Right ventricle myocardium superior (tissue), 1 donor: ENCODE measurements at regions not wholly inside any gene's neighbourhood (a gene's known extent, or its start where the extent isn't known, plus 50 kb on each side); places are given as distances from the start of the nearest gene placed in this dataset.

Experiments
- ATAC-seq: fragments of 200-7000 bp; cut with Tn5 transposase; one replicate; pipeline ENCODE4 v1.9.1; 2020; ENCODE audit warnings: mild to moderate bottlenecking; ENCODE audit not compliant: poor library complexity
- DNase-seq: peaks from one replicate; pipeline ENCODE4 v3.0.0-alpha.2; 2020
- intact Hi-C: fragments of 100-400 bp; cut with DNase I; formaldehyde crosslinking; loops from one replicate; pipeline ENCODE4 v1.11.2; 2022
- donor health status: DM: no; HTN: yes; CAD: no; lungs with severe emphysema.

DNA sequence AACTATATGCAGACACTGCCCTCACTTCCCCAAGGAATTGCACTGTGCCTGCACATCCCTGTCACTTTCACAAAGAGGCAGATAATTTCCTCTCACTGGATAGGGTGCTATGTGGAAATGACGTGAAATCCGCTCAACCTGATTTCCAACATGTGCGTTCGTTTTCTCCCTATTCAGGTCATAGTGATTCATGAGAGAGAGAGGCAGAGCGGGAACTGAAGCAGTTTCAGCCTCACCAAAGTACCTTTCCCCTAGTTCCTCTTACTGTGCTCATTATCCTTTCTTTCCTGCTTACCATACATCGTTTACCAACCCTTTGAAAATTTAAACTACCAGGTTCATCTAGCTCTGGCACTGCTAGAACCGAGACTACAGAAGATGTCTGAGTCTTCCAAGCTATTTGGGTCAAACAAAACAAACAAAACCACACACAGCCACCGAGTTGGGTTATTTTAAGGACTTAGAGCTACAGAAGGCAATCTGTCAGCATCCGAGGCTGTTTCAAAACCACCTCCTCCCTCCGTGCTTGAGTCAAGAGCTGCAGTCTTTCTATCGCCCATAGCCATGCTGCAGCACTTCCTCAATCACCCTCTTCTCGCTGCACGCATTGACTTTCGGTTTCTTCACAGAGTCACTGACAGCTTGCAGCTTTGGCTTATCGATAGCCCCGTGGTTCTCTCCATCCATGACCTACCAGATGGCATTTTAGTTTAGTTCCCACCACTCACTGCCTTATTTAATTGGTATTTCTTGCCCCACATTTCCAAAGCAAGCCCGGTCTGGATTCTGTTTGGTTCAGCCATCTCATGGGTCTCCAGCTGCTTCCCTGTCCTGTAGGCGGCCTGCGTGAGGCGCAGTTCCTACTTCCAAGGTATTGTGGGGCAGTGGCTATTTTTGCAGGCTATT lies 1395.8 kb downstream of the EFNB2 start:
- intact Hi-C loops, result no loop called here
- DNase-seq, result peak; percentile 66

DNA sequence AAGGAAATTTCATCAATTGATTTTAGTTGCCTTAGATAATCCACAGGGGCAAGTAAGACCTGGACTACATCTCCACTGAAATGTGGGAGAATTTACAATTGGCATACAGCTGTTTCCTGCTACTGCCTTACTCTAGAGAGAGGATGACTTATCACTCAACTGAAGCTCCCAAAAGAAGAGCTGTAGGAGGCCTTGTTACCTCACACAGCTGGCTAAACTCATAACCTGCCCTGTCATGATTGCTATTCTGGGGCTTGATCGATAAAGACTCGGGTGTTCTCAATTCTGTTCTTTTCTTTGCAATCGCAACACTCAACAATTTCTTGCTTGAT lies 1396.4 kb downstream of the EFNB2 start:
- ATAC-seq (no peak), DNase-seq (no peak)
- intact Hi-C loops, result no loop called here

More for the DNA sequence above, 1395.8 kb downstream of the EFNB2 start:
- ATAC-seq, result peak; percentile 90

DNA sequence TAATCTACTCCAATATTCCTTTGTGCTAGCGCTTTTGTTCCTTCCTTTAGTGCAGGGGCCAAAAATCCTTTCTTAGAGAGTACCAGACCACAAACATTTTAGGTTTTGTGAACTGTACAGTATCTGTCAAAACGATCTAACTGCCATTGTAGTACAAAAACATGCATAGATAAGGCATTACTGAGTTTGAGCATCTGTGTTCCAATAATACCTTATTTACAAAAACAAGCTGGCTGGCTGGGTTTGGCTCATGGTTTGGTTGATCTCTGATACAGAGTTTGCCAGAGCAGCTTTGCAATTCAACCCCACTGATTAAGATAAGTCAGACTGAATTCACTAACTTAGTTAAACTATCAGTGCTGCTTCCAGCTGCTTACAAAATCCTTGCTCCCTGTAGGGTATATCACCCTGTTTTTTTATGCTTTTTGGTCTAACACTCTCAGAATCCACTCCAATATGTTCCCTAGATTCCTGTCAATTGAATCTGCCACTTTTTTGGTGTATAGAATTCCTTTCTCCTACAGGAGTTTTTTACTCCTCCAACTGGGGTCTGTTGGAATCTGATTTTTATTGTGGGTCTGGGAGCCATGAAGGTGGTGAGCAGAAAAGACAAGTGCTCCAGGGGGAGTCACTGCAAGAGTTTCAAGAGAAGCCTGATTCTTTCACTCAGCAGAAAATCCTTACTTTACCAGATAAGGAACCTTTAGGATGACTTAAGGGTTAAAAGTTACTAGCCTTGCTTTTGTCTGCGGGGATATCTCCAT lies 1399.4 kb downstream of the EFNB2 start:
- DNase-seq (no peak), ATAC-seq (no peak)
- intact Hi-C loops, result no loop called here

DNA sequence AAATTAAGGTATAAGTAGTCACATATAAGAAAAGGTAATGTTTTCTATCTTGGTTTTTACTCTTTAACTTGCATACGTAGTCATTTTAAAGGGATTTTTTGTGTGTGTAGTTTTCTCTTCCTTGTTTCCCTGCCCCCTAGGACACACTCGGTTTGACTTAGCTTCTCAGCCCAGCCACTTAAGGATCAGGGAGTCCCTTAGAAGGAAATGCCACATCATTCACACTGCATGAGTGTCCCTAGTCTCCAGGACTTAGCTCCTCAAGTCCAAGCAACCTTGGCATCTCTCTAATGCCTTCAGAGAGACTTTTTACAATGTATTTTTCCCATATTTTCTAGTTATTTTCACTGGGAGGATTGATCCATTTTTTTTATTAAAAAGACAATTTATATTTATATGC lies 1407.7 kb downstream of the EFNB2 start:
- no peak for DNase-seq
- intact Hi-C loops, result no loop called here
- ATAC-seq, result no peak

DNA sequence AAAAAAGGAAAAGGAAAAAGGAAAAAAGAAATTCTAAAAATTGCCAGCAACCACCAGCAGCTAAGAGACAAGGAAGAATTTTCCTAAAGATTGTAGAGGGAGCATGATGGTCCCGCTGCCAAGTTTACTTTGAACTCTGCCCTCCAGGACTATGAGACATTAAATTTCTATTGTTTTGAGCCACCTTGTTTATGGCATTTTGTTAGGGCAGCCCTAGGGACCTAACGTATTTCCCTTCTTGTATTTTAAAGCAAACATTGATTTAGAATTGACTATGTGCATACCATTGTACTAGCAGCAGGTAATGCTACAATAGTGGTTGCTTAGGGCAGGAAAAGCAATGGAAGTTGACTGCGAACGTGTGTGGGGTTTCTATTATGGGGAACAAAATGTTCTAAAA lies 1414.2 kb downstream of the EFNB2 start:
- intact Hi-C loops, result no loop called here
- DNase-seq, result no peak
- no peak for ATAC-seq

DNA sequence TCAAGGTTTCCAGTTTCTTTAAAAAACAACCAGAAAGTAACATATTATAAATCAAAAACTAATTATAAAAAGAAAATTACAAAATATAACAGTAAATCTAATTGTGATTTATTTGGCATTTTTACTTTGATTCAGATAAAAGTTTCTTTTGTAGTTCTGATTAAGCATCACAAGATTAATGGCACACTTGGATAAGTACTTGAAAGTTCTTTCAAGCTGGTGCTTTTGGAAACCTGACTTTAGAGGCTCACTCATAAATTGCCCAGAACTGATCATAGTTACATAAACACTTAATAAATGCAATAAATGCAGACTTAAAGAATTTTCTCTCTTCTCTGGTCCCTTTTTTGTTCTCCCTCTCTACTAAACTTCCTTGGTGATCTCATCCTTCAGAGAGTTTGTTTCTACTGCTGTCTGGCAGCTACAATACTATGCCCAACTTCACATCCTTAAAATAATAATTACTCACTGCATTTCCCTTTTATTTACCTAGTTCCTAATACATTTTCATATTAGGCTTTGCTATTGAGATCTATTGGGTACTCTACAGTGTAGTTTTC lies 1417.0 kb downstream of the EFNB2 start:
- intact Hi-C loops, result no loop called here
- no peak for DNase-seq
- ATAC-seq, result no peak

DNA sequence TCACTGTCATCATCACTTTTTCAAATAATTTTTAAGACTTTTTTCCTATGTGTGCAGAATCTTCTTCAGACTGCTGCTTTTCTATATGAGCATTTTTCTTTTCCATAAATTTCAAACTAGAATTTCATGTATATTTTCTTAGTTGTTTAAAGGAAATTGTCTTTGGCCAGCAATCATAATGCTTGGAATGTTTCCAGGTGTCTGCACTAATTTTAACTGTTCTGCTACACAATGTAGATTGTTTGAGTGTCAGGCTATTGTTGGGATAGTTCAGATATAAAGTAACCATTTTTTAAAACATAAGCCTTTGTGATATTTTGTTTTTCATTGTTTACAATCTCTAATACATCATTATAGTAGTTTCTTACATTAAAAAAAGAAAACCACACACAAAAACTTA lies 1418.5 kb downstream of the EFNB2 start:
- ATAC-seq (no peak), DNase-seq (no peak)
- intact Hi-C loops, result no loop called here

DNA sequence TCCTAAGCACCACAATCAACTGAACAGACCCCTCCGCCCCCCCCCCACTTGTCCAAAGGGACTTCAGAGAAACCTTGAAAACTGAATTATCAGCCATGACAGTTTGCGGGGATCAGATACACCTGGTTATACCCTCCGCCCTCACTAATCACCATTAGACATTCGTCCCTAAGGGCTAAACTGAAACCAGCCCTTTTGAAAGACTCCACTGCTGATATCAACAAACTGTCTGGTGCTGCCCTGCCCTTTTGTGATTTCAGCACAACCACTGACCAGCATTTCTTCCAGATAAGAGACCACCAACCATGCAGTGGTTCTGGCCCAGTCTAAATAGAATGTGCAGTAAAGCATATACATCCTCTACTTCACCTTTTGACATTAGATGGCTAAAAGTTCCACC lies 1422.9 kb downstream of the EFNB2 start:
- intact Hi-C loops, result no loop called here
- ATAC-seq, result no peak

DNA sequence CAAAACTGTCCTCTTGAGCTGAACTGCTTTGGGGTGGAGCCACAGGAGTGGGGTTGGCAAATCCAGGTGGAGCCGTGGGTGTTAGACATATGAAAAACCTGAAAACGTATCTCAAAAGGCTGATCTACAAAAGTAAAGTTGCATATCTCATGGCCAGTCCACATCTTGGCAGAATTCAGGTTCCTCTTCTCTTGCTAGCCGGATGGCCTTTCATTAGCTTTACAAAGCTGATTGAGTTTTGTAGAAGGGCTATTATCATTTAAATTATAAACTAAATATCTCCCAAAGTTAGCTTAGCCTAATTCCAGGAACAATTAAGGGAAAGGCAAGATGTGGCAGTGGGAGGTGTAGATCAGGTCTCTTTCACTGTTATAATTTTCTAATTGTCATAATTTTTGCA lies 1427.7 kb downstream of the EFNB2 start:
- ATAC-seq (no peak), DNase-seq (no peak)
- intact Hi-C loops, result no loop called here

More for the DNA sequence above, 1422.9 kb downstream of the EFNB2 start:
- no peak for DNase-seq

DNA sequence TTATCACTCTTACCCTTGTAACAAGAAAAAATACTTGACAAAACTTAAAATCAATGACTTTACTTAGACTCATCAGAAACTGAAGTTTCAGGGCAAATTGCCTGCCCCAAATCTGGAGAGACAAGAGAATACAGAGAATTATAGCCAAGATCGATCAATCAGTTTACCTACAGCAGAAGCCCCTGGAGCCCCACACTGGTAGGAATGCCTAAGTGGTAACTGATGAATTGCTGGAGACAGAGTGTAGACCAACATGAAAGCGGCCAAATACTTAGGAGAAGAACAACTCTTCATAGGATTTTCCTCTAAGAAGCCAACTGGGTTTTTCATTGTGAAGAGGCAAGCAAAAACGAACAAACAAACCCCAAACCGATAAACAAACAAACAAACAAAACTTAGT lies 1430.0 kb downstream of the EFNB2 start:
- DNase-seq, result no peak

DNA sequence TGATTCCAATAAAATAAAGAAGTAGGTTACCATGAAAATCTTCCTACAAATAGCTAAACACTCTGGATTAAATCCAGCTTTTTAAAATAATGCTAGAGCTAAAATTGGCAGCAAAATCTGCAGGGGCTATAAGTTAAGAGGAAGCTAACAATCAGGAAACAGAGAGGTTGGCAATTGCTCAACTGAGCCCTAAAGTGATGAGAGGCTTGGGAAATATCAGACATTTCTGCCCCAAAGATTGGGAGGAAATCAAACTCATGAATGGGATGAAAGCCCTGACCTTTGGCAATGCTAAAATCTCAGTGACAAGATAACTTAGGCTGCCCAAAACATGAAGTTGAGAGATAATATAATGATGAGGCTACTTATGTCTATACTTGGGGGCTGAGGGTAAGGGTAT lies 1437.9 kb downstream of the EFNB2 start:
- DNase-seq, result no peak
- ATAC-seq, result no peak
- intact Hi-C loops, result no loop called here

More for the DNA sequence above, 1430.0 kb downstream of the EFNB2 start:
- intact Hi-C loops, result no loop called here
- ATAC-seq, result no peak

DNA sequence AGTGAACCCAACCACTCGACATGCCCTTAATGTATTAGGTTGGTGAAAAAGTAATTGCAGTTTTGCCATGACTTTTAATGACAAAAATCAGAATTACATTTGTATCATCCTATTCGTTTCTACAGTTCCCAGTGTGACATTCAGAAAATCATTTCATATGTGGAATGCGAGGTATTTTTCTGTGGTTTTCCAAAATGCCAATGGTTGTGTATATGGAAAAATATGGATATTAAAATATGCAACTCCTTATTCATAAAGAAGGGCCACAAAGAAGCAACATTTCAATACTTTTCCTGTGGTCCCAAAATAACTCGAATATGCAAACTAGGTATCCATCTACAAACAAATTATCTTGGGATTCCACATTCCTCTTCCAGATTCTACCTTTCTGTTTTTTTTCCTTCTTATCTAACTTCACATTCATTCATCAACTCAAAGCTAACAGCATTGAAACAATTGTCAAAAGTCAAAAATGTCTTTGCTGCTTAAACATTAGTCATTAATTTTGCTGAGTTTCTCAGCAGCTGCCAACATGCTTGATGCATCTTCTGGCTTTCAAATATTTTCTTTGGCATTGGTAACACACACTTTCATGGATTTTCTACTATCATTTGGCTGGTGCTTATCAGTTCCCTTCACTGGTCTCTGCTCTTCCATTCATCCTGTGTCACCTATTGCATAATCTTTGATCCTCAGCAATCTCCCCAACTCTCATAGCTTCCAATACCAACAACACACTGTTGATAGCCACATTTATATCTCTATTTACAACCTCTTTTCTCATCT lies 1445.4 kb downstream of the EFNB2 start:
- DNase-seq, result no peak
- intact Hi-C loops, result no loop called here
- ATAC-seq, result no peak

DNA sequence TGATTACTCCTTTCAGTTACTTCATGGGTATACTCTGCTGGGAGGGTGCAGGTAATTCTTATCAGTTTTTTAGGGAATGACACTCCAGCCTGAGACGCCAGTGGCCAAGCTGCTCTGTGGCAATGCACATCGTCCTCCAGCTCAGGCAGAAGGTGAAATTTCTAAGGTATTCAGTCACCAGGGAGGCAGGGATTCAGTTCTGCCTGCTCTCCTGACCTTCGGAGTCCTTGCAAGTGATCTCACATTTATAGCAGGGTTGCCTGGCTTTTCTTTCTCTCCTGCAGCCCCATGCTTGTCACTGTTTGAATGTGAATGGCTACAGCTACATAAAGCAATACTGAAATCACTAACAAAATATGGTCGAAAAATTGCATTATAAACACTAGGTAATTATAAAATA lies 1447.5 kb downstream of the EFNB2 start:
- intact Hi-C loops, result no loop called here
- ATAC-seq (no peak), DNase-seq (no peak)

DNA sequence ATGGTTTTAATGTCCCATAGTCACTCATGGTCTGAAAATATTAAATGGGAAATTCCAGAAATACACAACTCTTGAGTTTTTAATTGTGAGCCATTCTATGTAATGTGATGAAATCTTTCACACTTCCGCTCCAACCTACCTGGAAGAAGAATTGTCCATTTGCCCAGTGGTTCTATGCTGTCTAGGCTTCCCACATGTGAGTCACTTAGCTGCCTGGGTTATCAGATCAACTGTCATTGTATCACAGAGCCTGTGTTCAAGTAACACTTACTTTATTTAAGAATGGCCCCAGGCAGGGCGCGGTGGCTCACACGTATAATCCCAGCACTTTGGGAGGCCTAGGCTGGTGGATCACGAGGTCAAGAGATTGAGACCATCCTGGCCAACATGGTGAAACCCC lies 1450.5 kb downstream of the EFNB2 start:
- ATAC-seq (no peak), DNase-seq (no peak)
- intact Hi-C loops, result no loop called here

DNA sequence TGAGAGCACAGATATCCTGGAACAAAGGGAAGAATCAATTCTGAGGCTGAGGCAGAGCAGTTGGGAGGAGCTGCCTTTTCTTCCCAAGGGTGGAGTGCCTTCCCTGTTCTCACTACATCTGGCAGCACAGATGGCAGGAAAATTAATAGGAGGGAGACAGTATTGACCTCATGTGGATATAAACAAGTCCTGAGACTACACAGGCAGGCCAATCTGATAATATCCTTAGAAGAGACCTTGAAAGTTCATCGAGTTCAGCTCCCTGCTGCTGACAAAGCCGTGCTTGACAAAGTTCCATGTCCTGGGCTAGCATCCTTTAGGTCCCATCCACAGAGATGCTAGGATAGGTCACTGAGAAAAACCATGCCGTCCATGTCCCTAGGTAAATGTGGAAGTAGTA lies 1451.5 kb downstream of the EFNB2 start:
- intact Hi-C loops, result no loop called here
- DNase-seq, result no peak
- ATAC-seq, result peak; percentile 29

DNA sequence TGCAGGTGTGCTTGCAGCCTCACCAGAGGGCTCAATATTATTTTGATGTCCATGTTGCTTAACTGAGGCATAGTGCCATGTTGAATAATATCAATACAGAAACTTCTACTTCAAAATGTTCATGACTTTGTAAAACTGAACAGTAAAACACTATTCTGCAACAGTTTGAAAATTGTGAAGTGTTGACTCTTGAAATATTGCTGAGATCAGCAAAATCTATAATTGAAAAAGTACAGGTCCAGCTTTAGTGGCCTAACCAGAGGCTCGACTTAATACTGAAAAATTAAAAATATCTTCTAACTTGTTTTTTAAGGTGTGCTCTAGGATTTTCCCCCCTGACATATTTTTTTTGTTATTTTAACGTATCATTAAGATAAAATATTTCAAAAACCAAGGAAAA lies 1460.7 kb downstream of the EFNB2 start:
- intact Hi-C loops, result no loop called here
- DNase-seq (no peak), ATAC-seq (no peak)

DNA sequence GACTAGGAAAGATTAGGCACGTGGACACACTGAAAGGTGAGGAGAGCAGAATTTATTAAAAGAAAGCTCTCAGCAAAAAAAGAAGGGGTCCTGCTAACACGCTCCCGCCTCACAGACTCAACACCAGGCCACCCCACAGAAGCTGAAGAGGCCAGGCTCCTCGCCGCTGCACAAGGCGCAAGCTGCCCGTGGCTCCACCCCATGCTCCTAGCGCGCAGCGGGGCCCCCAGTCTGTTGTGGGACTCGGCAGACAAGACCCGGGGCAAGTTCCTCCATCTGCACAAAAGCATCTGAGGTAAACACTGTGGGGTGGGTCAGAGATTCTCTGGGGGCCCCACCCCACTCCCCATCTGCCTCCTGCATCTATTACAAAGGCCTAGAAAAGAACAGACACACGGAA lies 1462.4 kb downstream of the EFNB2 start:
- intact Hi-C loops, result no loop called here
- ATAC-seq (no peak), DNase-seq (no peak)

DNA sequence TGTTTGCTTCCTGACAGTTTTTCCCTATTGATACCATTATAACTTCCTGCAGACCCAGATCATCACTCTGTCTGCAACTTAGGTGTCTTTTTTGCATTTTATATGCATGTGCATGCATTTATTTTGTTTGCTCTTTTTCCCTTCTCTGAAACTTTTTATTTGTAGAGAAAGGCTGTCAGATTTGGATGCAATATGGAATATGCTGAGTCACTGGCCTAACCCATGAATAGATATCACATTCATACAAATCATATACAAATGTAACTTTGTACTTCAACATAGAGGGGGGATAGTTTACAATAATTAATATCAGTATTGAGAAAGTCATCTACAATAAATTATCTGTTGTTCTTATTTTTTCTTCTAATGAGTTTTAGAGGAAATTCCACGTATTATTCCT lies 1465.0 kb downstream of the EFNB2 start:
- intact Hi-C loops, result no loop called here
- no peak for DNase-seq
- ATAC-seq, result no peak

DNA sequence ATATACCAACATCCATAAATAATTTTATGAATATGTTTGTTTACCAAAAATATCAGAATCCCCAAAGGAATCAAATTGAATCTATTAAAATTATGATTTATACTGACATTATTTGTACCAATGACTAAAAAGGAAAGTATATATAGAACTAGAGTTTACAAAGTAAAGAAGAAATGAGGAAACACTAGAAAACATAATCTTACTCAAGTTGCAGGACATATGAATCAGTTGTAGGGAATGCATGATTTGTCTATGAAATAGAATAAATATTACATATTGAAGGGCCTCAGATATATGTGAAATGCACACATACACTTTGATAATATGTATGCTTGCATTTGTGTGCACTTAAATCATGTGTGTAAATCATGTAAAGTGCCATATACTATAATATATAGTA lies 1466.4 kb downstream of the EFNB2 start:
- intact Hi-C loops, result no loop called here
- DNase-seq (no peak), ATAC-seq (no peak)
